GM12875 (cell line): ENCODE measurements at regions not wholly inside any gene's neighbourhood (a gene's known extent, or its start where the extent isn't known, plus 50 kb on each side); places are given as distances from the start of the nearest gene placed in this dataset.

Experiments used
- H3K4me3 ChIP-seq: one replicate; pipeline ENCODE4 v1.5.1; 2011; ENCODE audit warnings: low read depth, low read length, control low read depth
- TF ChIP-seq, protein P1 (sequence below): IDR thresholded peaks from 2 replicates; pipeline ENCODE4 v1.5.1; 2011; ENCODE audit warnings: low read depth, mild to moderate bottlenecking, control low read depth, inconsistent platforms, low read length, moderate library complexity, borderline replicate concordance; ENCODE audit not compliant: insufficient read depth

DNA sequence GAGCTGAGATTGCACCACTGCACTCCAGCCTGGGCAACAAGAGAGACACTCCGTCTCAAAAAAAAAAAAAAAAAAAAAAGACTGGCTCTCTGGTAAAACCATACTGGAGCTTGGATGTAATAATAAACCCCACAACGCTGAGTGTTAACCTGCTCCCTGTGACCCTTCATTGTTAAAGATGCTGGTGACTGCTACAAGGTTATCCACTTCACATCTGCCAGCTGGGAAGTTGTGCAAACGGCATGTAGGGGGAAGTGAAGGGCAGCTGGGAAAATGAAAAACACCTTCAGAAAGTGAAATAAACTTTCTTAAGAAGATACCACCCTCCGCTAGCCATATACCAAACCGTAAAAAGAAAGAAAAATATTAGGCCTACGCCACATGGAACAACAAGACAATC, 131.0 kb upstream of the NUDT7 start:
- no peak overlapping the region for H3K4me3 ChIP-seq
- TF ChIP-seq, protein P1, sequence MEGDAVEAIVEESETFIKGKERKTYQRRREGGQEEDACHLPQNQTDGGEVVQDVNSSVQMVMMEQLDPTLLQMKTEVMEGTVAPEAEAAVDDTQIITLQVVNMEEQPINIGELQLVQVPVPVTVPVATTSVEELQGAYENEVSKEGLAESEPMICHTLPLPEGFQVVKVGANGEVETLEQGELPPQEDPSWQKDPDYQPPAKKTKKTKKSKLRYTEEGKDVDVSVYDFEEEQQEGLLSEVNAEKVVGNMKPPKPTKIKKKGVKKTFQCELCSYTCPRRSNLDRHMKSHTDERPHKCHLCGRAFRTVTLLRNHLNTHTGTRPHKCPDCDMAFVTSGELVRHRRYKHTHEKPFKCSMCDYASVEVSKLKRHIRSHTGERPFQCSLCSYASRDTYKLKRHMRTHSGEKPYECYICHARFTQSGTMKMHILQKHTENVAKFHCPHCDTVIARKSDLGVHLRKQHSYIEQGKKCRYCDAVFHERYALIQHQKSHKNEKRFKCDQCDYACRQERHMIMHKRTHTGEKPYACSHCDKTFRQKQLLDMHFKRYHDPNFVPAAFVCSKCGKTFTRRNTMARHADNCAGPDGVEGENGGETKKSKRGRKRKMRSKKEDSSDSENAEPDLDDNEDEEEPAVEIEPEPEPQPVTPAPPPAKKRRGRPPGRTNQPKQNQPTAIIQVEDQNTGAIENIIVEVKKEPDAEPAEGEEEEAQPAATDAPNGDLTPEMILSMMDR, result no peak

DNA sequence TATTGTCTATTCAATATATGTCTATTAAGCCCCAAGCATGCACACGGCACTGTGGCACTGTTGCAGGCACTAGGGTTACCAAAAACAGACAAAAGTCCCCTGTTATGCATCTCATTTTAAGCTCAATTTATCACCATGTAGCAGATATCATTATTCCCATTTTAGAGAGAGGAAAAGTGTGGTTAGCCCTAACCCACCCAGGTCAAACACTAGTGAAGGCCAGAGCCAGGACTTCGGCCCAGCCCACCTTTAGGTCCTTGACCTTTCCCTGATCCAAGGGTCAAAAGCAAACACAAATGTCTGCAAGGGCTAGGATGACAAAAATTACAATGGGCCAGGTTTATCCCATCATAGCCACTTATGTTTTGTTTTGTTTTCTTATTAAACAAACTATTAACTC, 130.3 kb upstream of the NUDT7 start:
- TF ChIP-seq, protein P1, result no peak

DNA sequence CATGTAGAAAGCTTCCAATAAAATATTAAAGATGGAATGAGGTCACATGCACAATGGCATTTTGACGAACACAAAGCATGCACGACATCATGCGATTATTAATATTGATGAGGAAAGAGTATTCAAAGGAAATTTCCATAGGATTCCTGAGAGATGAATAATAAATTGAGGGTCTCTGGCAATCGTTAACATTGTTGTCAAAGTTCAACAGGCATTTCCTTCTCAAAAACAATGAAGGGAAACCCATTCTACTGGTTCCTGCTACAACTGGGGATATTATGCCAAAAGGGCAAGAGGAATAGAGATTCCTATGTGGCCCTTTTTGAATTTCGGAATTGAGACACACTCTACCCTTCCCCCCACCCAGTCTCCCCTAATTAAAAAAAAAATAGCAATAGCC, 128.3 kb upstream of the NUDT7 start:
- H3K4me3 ChIP-seq, result no peak overlapping the region
- TF ChIP-seq, protein P1, result no peak

More for the DNA sequence above, 130.3 kb upstream of the NUDT7 start:
- no peak overlapping the region for H3K4me3 ChIP-seq

DNA sequence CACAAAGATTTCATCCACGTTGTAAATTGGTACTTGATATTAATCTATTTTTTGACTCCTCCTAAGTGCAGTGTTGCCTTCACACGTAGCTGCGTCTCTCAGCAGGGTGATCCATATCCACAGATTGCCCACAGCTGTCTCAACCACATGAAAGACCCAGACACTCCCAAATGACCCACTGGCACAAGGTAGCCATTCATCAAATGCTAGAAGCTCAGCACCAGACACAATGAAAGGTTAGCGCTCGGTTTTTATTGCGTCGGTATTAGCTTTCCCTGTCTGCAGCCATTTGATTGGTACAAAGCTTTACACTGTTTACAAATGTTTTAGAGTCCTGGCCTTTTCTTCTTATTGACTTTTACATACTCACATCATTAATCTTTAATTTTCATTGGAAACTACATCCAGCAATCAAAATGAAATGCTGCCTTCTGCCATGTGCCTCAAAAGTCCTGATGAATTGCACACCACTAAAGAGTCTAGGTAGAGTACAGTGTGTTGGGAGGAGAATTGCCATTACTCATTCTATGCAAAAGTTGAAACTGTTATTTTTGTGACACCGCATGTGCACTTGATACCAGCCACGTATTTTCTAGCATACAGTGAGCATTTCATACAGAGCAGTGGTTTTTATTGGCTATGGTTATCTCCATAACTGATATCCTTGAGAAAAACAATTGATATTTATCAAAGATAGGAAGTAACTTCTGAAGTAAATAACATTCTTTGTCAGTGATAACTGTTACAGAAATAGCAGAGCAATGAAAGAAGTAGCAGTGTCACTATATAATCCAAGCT, 127.3 kb upstream of the NUDT7 start:
- TF ChIP-seq, protein P1, result no peak
- no peak overlapping the region for H3K4me3 ChIP-seq

DNA sequence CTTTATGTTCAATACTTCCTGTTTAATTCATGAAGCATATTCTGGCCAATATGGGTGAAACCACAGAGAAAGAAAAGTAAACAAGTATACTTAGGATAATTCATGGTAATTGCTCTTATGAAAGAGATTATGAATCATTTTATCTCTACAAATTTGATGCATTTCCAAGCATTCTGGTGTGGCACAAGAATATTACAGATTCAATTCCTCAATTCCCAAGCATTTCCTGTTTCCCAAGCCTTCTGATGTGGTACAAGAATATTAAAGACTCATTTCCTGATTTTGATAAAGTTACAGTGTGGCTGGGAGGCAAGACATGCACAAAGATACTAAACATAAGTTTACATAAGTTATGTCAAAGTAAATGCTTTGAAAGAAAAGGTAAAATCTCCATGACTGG, 126.1 kb upstream of the NUDT7 start:
- no peak overlapping the region for H3K4me3 ChIP-seq
- TF ChIP-seq, protein P1, result no peak

DNA sequence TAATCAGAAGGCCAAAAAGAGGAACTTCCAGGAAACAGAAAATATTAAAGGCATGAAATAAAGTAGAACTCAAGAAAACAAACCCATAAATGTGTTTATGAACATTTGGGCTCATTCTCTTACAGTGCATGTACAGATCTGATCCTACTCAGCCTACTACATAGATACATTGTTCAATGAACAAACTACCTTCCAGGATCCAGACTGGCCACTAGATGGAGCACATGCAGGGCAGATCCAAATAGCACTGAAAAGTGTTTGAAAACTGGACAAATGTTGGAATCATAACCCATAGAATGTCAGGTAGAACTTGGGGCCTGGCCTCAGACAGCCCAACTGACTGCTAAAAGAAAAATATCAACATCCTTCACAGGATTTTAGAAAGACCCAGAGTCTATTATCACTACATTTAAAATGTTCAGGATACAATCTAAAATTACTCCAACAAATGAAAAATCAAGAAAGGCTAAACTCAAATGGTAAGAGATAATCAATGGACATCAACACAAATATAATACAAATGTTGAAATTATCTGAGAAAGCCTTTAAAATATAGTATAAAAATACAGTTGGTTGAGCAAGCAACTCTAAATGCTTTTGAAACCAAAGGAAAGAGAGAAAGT, 122.4 kb upstream of the NUDT7 start:
- TF ChIP-seq, protein P1, result peak; percentile 80
- H3K4me3 ChIP-seq, result no peak overlapping the region

DNA sequence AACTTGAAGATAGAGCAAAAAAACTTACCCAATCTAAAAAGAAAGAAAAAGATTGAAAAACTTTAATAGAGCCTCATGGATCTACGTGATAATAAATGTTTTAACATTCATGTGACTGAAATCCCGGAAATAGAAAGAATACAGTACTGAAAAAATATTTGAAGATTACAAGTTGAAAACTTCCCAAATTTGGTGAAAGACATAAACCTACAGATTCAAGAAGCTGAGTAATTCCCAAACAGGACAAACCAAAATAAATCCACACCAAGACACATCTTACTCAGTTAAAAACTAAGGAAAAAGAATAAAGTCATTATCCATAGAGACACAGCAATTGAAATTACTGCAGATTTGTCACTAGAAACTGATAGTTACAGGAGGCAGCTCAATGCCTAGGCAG, 121.8 kb upstream of the NUDT7 start:
- H3K4me3 ChIP-seq, result no peak overlapping the region
- TF ChIP-seq, protein P1, result no peak
